Glutamatergic neuron (in vitro differentiated cells): ENCODE measurements at regions not wholly inside any gene's neighbourhood (a gene's known extent, or its start where the extent isn't known, plus 50 kb on each side); places are given as distances from the start of the nearest gene placed in this dataset.

ENCODE experiments used
- DNase-seq: peaks from one replicate; pipeline ENCODE4 v3.0.0; 2022
- H3K27ac Mint-ChIP-seq: one replicate; pipeline ENCODE4 v1.8.0; 2020; ENCODE audit warnings: mild to moderate bottlenecking, mixed read lengths, inconsistent platforms; ENCODE audit not compliant: unreplicated experiment
- H3K27me3 Mint-ChIP-seq: one replicate; pipeline ENCODE4 v1.8.0; 2020; ENCODE audit warnings: mild to moderate bottlenecking, moderate library complexity, mixed read lengths, inconsistent platforms; ENCODE audit not compliant: unreplicated experiment
- H3K36me3 Mint-ChIP-seq: one replicate; pipeline ENCODE4 v1.8.0; 2020; ENCODE audit warnings: mild to moderate bottlenecking, mixed read lengths, inconsistent platforms; ENCODE audit not compliant: unreplicated experiment
- H3K4me1 Mint-ChIP-seq: one replicate; pipeline ENCODE4 v1.8.0; 2020; ENCODE audit warnings: mild to moderate bottlenecking, low read depth, mixed read lengths, inconsistent platforms; ENCODE audit not compliant: unreplicated experiment
- H3K4me3 Mint-ChIP-seq: one replicate; pipeline ENCODE4 v1.8.0; 2020; ENCODE audit warnings: mild to moderate bottlenecking, mixed read lengths, inconsistent platforms; ENCODE audit not compliant: unreplicated experiment
- H3K9me3 Mint-ChIP-seq: one replicate; pipeline ENCODE4 v1.8.0; 2020; ENCODE audit warnings: mild to moderate bottlenecking, moderate library complexity, mixed read lengths, inconsistent platforms; ENCODE audit not compliant: unreplicated experiment
- CTCF ChIP-seq: fragments of 200-600 bp; sonication (generic); IDR thresholded peaks from one replicate; pipeline ENCODE4 v1.5.0; 2021; ENCODE audit not compliant: partially characterized antibody, unreplicated experiment

- no peak for DNase-seq
- no peak for TF ChIP-seq CTCF
- Mint-ChIP-seq H3K27me3 (peaks cover 4% of the 10 kb centered on the region), H3K27ac (no peak overlapping the region), H3K36me3 (no peaks in the 10 kb centered on the region), H3K4me1 (no peaks in the 10 kb centered on the region), H3K9me3 (no peaks in the 10 kb centered on the region), H3K4me3 (no peak overlapping the region)
Measured at GRCh38 chr9:108671794-108672193, 184.0 kb downstream of the ACTL7B start.

GRCh38 chr9:108671176-108671575 lies 184.6 kb downstream of the ACTL7B start:
- Mint-ChIP-seq H3K9me3 (no peaks in the 10 kb centered on the region), H3K27ac (no peak overlapping the region), H3K4me1 (no peaks in the 10 kb centered on the region), H3K4me3 (no peak overlapping the region), H3K36me3 (no peaks in the 10 kb centered on the region), H3K27me3 (peaks cover 4% of the 10 kb centered on the region)
- TF ChIP-seq CTCF = no peak
- no peak for DNase-seq

GRCh38 chr9:108668938-108669335 lies 186.8 kb downstream of the ACTL7B start:
- no peaks in the 10 kb centered on the region for H3K9me3 Mint-ChIP-seq
- no peak overlapping the region for H3K27ac Mint-ChIP-seq
- no peak overlapping the region for H3K4me3 Mint-ChIP-seq
- H3K4me1 Mint-ChIP-seq = no peaks in the 10 kb centered on the region
- DNase-seq = no peak
- no peaks in the 10 kb centered on the region for H3K36me3 Mint-ChIP-seq
- H3K27me3 Mint-ChIP-seq = peaks cover 4% of the 10 kb centered on the region
- no peak for TF ChIP-seq CTCF

GRCh38 chr9:108668191-108668937 lies 187.4 kb downstream of the ACTL7B start:
- no peak for DNase-seq
- TF ChIP-seq CTCF = no peak
- Mint-ChIP-seq H3K4me1 (no peaks in the 10 kb centered on the region), H3K36me3 (no peaks in the 10 kb centered on the region), H3K27ac (no peak overlapping the region), H3K4me3 (no peak overlapping the region), H3K27me3 (peaks cover 4% of the 10 kb centered on the region), H3K9me3 (no peaks in the 10 kb centered on the region)

- Mint-ChIP-seq H3K4me3 (no peak overlapping the region), H3K9me3 (no peaks in the 10 kb centered on the region), H3K27me3 (peaks cover 4% of the 10 kb centered on the region), H3K36me3 (no peaks in the 10 kb centered on the region), H3K27ac (no peak overlapping the region), H3K4me1 (no peaks in the 10 kb centered on the region)
- DNase-seq = no peak
- no peak for TF ChIP-seq CTCF
Measured at GRCh38 chr9:108666240-108666784, 189.5 kb downstream of the ACTL7B start.
